Activated CD4-positive, alpha-beta T cell treated with anti-CD3 and anti-CD28 coated beads, Interleukin-2, amount 50 U/mL, for 1 hour (primary cell): ENCODE measurements at regions not wholly inside any gene's neighbourhood (a gene's known extent, or its start where the extent isn't known, plus 50 kb on each side); places are given as distances from the start of the nearest gene placed in this dataset.
"Not testable (repeated sequence)": the region's sequence is repeated elsewhere in the genome, so short reads cannot be mapped to it uniquely, and the experiment has no call there.

Experiments used
- DNase-seq: peaks from one replicate; pipeline ENCODE4 v3.0.0-alpha.2; 2020

DNA sequence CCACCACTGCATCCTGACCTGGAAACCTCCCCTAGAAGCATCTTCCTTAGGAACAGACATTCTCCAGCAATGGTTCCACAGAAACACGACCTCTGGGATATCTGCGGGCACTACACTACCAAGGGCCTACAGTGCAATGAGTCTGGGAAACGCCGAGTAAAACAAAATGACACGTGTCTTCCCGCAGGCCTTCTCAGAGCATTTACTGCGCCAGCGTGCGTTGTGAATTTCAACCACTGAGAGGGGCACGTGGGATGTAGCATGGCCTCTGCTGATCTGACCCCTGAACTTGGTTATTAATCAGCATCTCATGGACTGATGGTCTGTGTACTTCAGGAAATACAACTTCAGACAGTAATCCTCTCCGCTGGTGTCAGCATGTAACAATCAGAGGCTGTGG, 173.0 kb downstream of the C16orf95 start:
- no peak for DNase-seq

DNA sequence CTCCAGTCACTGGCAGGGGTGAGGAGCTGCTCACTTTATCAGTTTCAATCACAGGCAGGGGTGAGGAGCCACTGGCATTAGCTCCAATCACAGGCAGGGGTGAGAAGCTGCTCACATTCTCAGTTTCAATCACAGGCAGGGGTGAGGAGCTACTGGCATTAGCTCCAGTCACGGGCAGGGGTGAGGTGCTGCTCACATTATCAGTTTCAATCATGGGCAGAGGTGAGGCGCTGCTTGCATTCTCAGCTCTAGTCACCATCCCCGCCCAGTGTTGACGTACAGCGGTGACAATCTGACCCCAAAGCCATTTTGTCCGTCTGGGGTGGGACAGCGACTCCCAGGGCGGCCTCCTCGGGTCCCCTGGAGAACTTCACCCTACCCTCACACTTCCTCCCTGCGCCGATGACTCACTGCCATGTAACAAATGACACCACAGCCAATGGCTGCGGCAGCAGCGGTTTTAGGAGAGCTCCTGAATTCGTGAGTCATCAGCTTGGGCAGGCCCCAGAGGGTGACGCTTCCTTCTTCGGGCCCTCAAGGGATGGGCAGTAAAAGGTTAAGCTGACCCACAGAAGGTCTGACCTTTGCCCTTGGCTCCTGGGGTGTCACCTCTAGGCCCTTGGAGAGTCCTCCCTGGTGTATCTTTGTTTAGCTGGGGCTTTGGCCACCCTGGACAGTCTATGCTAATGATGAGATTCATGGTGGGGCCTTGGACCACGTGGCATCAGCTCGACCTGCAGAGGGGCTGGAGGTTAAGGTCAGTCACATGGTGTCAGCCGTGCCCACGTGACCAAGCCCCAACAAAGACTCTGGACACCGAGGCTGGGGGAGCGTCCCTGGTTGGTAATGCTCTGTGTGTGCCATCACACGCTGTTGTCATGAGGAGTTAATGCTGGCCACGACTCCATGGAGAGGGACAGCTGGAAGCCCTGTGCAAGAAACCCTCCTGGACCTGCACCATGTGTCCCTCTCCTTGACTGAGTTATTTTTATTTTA, 171.7 kb downstream of the C16orf95 start:
- no peak for DNase-seq

DNA sequence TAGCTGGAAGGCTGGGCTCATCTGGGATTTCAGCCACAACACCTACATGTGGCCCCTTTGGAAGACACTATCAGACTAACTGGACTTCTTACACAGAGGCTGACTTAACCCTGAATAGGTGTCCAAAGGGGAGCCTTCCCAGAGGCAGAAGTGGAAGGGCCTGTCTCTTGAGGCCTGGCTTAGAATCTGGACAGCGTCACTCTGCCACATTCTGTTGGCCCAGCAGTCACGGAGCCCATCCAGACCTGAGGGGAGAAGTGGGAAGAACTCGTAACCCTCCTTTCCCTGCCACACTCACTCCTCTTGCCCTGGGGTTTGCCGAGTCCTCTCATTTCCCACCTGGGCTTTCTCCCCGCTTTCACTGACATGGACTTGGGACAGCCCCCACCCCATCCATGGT, 170.5 kb downstream of the C16orf95 start:
- no peak for DNase-seq

DNA sequence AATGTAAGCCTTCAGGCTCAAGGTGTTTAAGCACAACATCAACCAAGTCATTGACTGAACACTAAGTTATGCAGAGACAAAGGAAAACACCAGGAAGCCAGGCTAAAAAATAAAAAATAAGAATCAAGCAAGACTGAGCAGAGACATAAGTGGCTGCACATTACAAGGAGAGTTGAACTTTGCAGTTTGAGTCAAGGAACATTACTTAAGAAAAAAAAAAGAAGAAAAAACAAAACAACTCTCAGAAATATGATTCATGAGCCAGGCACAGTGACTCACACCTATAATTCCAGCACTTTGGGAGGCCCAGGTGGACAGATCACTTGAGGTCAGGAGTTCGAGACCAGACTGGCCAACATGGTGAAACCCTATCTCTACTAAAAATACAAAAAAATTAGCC, 168.1 kb downstream of the C16orf95 start:
- DNase-seq, result no peak

DNA sequence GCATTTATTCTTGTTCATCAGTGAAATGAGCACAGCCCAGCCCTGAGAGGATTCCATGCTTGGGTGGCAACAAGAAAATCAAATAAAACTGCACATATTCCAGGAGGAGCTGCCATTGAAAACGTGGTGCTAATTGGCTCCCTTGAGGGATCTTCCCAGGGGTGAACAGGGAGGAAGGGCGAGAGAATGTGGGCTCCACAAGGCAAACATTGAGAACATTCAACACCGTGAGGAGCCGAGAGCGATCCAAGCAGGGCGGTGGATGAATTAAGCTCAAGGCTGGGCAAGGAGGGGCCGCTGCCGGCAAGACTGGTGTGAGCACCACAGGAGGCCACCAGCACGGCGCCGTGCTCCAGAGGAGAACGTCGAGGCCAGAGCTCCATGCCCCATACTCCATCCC, 166.9 kb downstream of the C16orf95 start:
- DNase-seq, result no peak

DNA sequence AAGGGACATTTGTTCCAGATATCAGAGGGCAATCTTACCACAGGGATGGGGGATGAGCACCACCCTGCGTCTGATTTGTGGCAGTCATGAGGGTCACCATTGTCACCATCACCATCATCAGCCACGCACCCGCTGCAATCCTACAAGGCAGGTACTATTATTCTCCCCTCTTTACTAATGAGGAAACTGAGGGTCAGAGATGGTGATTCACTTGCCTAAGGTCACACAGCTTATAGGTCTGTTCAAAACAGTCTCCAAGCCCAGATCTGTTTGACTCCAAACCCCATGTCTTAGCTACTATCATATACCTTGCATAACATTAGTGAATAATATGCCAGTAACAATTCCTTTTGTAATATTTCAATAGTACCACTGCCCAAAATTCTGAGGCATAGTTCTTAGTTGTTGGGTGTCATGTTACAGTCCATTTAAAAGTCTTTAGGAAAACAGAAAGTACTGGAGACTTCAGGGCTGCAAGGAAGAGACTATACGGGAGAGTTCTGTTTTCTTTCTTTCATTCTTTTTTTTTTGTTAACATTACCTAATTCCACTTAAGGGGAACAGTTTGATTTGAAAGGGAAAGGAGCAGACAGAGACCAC, 166.4 kb downstream of the C16orf95 start:
- DNase-seq, result no peak

DNA sequence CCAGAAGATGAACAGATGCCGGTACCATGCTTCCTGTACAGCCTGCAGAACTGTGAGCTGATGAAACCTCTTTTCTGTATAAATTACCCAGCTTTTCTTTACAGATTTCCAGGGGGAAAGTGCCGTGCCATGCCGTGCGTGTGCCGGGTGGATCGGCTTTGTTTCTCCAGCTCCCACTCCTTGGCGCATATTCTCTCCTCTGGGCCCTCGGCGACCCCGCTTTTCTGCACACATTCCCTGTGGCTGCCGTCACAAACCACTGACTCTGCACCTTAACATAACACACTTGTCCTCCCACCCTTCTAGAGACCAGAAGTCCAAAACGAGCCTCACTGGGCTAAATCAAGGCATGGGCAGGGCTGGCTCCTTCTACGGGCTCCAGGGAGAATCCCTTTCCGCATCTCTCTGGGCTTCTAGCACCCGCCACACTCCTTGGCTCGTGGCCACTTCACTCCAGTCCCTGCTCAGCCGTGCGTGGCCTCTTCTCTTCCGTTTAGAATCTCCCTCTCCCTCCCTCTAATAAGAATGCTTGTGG, 164.9 kb downstream of the C16orf95 start:
- DNase-seq, result no peak

DNA sequence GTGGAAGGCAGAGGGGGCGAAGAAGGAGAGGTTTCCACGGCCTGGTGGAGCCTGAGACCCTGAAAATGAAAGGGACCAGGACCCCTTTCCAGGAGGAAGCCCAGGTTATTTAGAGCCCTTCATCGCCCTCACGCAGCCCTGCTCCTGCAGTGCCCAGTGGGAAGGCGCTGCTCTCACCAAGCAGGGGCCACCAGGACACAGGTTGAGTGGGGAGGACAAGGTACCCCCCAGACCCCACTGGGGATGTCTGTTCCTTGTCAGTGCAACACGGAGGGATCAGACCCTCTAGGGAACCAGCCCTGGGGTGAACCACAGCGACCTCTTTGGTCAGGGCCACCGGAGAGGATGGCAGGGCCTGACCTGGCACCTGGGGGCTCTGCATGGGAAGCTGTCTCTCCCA, 163.9 kb downstream of the C16orf95 start:
- no peak for DNase-seq

DNA sequence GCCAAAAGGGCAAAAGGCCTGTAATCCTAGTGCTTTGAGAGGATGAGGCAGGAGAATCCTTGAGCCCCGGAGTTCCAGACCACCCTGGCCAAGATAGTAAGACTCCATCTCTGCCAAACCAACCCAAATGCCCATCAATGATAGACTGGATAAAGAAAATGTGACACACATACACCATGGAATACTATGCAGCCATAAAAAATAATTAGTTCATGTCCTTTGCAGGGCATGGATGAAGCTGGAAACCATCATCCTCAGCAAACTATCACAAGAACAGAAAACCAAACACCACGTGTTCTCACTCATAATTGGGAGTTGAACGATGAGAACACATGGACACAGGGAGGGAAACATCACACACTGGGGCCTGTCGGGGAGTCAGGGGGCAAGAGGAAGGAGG, 161.9 kb downstream of the C16orf95 start:
- DNase-seq, result not testable (repeated sequence)

DNA sequence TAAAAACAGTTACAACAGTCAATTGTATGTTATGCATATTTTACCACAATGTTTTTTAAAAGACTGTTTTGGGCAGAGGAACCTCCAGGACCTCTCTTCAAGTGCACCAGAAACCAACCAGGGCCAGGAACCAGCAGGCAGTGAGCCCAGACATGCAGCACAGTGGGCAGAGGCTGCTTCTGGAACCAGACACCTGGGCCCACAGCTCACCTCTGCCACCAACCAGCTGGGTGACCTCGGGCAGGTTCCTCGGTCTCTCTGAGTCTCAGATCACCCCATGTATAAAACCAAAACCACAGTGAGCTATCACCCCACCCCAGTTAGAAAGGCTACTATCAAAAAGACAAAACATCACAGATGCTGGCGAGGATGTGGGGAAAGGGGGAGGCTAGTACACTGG, 161.0 kb downstream of the C16orf95 start:
- no peak for DNase-seq

DNA sequence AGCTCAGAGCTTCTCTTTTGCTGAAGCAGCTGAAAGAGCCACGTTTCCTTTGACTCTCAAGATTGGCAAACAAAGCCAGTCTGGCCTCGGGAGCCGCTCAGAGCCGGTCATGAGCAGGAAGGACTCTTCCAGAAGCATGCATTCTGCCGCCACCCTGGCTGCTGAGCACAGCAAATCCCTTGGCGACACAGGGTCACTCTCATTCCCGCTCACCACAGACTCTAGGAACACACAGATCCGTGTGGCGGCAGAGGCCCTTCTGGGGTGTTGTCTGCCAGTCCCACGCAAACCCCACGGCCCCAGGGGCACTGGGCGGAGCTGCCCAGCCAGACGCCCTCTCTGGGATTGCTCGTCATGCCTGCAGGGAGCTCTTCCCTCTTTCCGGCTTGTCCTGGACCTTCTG, 157.0 kb downstream of the C16orf95 start:
- no peak for DNase-seq

DNA sequence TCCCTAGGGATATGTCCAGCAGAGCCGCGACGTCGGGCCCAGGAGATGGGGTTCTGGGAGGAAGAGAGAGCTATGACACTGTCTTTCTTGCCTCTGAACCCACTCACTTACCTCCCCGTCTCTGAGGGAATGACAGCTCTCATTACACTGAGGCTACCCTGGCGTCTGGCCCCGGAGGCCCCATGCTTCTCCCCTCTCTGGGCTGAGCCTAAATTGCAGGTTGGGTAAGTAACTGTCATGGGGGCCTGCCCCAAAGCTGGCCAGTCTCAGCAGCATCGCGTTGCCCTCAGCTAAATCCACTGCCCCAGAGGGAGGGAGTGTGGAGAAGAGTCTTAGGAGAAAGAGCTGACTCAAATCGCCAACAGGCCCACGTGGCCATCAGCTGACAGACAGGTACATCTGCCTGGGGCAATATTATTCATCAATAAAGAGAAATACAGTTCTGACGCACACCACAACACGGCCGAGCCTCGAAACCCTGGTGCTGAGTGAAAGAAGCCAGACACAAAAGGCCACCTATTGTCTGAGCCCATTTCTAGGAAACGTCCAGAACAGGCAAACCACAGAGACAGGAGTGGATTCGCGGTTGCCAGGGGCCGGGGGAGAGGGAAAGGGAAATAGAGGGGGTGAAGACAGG, 156.4 kb downstream of the C16orf95 start:
- no peak for DNase-seq

DNA sequence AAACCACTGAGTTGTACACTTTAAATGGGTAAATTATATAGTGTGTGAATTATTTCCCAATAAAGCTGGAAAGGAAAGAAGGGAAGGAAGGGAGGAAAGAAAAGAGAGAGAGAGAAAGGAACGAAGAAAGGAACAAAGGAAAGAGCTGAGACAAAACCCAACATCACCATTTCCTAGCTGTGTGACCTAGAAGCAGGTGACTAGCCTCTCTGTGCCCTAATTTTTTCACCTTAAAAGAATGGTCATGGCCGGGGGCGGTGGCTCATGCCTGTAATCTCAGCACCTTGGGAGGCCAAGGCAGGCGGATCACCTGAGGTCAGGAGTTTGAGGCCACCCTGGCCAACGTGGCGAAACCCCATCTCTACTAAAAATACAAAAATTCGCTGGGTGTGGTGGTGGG, 155.8 kb downstream of the C16orf95 start:
- DNase-seq, result not testable (repeated sequence)

DNA sequence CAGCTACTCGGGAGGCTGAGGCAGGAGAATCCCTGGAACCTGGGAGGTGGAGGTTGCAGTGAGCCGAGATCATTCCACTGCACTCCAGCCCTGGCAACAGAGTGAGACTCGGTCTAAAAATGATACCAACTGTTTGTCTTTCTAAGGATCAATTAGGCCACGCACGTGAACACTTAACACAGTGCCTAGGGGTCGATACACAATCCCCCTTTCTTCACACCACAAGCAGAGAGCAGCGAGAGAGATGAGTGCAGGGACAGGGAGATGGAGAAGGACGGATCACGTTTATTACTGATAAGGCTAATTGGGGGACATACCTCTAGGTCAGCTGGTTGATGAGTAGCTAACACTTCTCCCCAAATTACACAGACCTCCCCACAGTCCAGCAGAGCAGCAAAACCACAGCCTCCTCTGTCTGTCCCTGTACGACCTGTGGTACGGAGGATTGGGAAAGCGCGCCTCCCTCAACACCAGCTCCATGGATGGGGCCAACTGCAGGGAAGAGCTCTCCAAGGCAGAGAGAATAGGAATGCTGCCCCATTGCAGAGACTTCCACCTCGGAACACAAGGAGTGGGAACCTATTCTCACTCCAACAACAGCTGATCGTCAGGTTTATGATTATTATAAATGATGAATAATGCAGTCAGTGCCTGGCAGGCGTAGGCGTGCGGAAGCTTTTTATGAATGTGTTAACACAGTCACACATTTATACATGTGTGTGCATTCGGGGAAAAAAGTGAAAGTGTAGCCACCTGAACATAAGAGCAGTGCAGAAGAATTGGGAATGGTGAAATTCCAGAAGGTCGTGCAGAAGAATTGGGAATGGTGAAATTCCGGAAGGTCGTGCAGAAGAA, 155.1 kb downstream of the C16orf95 start:
- DNase-seq, result no peak

DNA sequence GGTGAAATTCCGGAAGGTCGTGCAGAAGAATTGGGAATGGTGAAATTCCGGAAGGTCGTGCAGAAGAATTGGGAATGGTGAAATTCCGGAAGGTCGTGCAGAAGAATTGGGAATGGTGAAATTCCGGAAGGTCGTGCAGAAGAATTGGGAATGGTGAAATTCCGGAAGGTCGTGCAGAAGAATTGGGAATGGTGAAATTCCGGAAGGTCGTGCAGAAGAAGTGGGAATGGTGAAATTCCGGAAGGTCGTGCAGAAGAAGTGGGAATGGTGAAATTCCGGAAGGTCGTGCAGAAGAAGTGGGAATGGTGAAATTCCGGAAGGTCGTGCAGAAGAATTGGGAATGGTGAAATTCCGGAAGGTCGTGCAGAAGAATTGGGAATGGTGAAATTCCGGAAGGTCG, 154.4 kb downstream of the C16orf95 start:
- not testable (repeated sequence) for DNase-seq

DNA sequence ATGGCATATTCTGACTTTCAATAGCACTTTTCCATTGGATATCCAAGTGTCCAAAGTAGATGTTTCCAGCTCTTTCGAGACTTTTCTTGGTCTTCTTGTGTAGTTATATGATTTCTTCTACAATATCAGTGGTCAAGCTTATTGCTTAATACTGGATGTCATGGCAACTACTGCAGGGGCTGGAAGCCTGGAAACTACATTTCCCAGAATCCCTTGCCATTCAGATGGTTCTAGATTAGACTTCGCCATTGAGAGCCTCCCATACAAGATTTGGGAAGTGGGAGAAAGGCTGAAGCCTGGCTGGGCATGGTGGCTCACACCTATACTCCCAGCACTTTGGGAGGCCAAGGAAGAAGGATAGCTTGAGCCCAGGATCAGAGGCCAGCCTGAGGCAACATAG, 153.6 kb downstream of the C16orf95 start:
- DNase-seq, result no peak

DNA sequence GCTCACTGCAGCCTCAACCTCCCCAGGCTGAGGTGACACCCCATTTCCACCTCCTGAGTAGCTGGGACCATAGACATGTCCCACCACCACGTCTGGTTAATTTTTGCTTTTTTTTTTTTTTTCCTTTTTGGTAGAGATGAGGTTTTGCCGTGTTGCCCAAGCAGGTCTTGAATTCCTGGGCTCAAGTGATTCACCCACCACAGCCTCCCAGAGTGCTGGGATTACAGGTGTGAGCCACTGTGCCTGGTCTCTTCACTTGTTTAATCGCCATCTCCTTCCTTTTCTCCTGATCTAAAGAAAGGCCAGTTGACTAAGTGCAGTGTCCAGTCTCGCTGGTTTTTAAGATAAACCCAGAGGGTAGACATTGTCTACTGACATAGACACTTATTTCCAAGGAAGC, 152.0 kb downstream of the C16orf95 start:
- no peak for DNase-seq

DNA sequence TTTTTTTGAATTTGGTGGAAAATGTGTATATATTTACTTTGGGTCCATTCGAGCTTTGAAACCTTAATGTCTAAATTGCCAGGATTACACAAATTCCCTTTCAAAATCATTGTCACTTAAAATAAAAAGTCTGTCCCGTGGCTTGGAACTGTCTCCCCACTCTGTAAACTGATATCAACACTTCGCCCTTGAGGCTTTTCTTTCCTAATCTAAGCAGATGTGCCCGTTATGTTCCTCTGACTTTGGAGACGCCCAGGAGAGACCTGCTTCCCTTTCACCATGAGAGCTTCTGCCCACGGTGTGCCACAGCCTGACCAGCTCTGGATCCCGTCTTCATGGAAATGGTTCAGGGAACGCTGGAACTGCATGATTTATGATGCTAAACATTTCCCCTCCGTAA, 151.3 kb downstream of the C16orf95 start:
- DNase-seq, result no peak

DNA sequence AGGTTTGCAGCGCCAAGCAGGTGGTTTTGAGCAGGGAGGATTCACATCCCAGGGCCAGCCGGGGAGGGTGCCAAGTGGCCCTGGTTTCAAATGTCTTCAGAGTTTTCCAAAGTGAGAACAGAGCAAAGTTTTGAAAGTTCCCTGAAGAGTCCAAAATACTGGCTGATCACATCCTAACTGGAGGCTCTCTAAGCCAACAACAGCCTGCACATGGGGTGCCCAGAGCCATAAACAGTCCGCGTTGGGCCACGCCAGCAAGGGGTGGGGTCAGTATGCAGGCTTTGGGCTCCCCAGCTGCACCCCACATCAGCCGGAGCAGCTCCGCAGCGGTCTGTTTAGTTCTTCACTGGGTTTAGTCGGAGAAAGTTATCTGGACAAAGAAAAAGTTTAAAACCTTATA, 150.9 kb downstream of the C16orf95 start:
- DNase-seq, result no peak

DNA sequence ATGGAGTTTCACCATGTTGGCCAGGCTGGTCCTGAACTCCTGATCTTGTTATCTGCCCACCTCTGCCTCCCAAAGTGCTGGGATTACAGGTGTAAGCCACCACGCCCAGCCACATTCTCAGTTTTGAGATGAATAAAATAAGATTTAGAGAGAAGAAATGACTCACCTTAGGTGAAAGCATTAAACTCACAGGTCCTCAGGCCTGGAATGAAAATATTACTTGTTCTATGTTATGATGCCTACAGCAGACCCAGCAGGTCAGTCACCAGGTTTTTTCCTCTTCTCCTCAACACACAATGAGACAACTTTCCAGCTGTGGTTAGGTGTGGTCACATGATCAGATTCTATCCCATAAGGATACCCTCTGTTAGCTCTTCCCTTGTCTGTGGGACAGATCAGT, 150.3 kb downstream of the C16orf95 start:
- no peak for DNase-seq

DNA sequence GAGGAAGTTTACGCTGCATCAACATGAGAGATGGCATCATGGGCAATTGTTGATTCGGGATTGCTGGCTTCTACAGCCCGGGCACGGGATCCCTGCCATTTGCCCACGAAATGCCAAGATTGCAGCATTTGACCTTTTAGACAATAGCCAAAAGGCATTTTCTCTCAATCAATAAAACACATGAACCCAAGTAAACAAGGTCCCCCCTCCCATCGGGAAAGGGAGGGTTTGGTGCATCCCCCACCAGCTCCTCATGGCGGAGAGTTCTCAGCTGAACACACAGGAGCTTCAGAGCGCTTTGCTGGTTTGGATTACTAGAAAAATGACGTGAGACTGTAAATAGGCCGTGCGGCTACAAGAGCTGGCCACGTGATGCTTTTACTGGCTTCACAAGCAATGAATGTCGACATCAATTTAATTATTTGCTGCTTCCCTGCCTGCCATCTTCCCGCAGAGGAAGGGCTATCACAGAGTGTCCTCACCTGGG, 147.6 kb downstream of the C16orf95 start:
- DNase-seq, result no peak

DNA sequence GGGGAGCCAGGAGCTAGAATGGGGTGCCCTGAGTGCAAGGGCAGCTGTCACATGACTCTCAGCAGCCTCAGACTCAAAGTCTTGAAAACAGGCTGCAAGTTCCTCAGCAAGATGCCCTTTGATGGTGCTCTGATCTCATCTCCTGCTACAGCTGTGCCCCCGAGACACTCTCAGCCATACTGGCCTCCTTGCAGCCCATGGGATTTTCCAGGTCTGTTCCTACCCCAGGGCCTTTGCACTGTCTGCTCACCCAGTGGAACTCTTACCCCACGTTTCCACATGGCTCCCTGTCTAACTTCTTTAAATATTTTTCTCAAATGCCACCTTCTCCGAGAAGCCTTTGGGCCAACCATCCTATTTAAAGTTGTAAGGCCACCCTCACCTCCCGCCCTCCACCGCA, 146.9 kb downstream of the C16orf95 start:
- DNase-seq, result no peak

DNA sequence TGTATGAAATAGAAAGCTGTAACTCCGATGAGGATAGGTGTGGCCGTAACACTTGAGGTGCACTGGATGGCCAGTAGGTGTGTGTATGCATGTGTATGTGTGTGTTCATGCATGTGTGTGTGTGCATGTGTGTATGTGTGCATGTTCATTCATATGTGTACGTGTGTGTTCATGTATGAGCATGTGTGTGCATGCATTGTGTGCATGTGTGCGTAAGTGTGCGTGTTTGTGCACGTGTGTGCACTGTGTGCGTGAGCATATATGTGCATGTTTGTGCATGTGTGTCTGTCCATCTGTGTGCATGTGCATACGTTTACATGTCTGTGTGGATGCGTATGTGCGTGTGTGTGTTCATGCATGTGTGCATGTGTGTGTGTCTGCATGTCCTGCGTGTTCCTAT, 145.5 kb downstream of the C16orf95 start:
- DNase-seq, result no peak
